ENCODE measurements at regions not wholly inside any gene's neighbourhood (a gene's known extent, or its start where the extent isn't known, plus 50 kb on each side); places are given as distances from the start of the nearest gene placed in this dataset.

- TF ChIP-seq ZNF565 (CRISPR knock-in tag; conservative IDR thresholded peaks at IDR 0.05; ENCODE audit: low read depth), result no peak
- TF ChIP-seq CREB5 (CRISPR knock-in tag; IDR thresholded peaks at IDR 0.05; ENCODE audit: low read depth), result no peak
- no peak for TF ChIP-seq RARB (CRISPR knock-in tag; IDR thresholded peaks at IDR 0.05)
- no peak for TF ChIP-seq TSHZ2 (CRISPR knock-in tag; IDR thresholded peaks at IDR 0.05)
- no peak for ATAC-seq
These were observed 101.1 kb upstream of the CDYL start for GRCh38 chr6:4675121-4675520.

GRCh38 chr6:4673861-4674260 lies 102.3 kb upstream of the CDYL start:
- TF ChIP-seq GLIS3 (CRISPR knock-in tag; IDR thresholded peaks at IDR 0.05) (no peak), CSDC2 (CRISPR knock-in tag; IDR thresholded peaks at IDR 0.05) (no peak), OSR1 (CRISPR knock-in tag; IDR thresholded peaks at IDR 0.05) (no peak), RARB (CRISPR knock-in tag; IDR thresholded peaks at IDR 0.05) (no peak), ZC3H10 (CRISPR knock-in tag; IDR thresholded peaks at IDR 0.05) (no peak), PPARA (CRISPR knock-in tag; IDR thresholded peaks at IDR 0.05; ENCODE audit: borderline replicate concordance) (no peak), CREB5 (CRISPR knock-in tag; IDR thresholded peaks at IDR 0.05; ENCODE audit: low read depth) (no peak), BACH2 (CRISPR knock-in tag; IDR thresholded peaks at IDR 0.05; ENCODE audit: borderline replicate concordance) (no peak), ZFP30 (CRISPR knock-in tag; IDR thresholded peaks at IDR 0.05) (no peak), SNAI2 (CRISPR knock-in tag; IDR thresholded peaks at IDR 0.05) (no peak), PATZ1 (CRISPR knock-in tag; IDR thresholded peaks at IDR 0.05; ENCODE audit: borderline replicate concordance) (no peak), TSHZ2 (CRISPR knock-in tag; IDR thresholded peaks at IDR 0.05) (no peak), TOX (CRISPR knock-in tag; IDR thresholded peaks at IDR 0.05; ENCODE audit: borderline replicate concordance) (no peak), CSRNP3 (CRISPR knock-in tag; IDR thresholded peaks at IDR 0.05) (no peak), ZFP3 (CRISPR knock-in tag; IDR thresholded peaks at IDR 0.05) (no peak), POU6F1 (CRISPR knock-in tag; IDR thresholded peaks at IDR 0.05; ENCODE audit: borderline replicate concordance, low read depth) (no peak), ZNF70 (CRISPR knock-in tag; IDR thresholded peaks at IDR 0.05) (no peak), TCF4 (CRISPR knock-in tag; IDR thresholded peaks at IDR 0.05; ENCODE audit: borderline replicate concordance) (no peak), ISL1 (CRISPR knock-in tag; IDR thresholded peaks at IDR 0.05) (no peak), ZNF565 (CRISPR knock-in tag; conservative IDR thresholded peaks at IDR 0.05; ENCODE audit: low read depth) (no peak)

More at GRCh38 chr6:4673861-4674260, 102.3 kb upstream of the CDYL start:
- no peak for ATAC-seq

Data from SK-N-SH treated with all-trans-retinoic acid at 6 μM for 48 hours (cell line).